Upper lobe of right lung (tissue), 1 donor: ENCODE measurements at regions not wholly inside any gene's neighbourhood (a gene's known extent, or its start where the extent isn't known, plus 50 kb on each side); places are given as distances from the start of the nearest gene placed in this dataset.
"Not testable (repeated sequence)": the region's sequence is repeated elsewhere in the genome, so short reads cannot be mapped to it uniquely, and the experiment has no call there.

Source experiments
- ATAC-seq: fragments of 200-7000 bp; cut with Tn5 transposase; one replicate; pipeline ENCODE4 v1.9.1; 2020; ENCODE audit warnings: mild to moderate bottlenecking, moderate library complexity
- DNase-seq: peaks from one replicate; pipeline ENCODE4 v3.0.0-alpha.2; 2020
- H3K27ac ChIP-seq: fragments of 200-600 bp; one replicate; pipeline ENCODE4 v1.8.0; 2022
- H3K27me3 ChIP-seq: fragments of 200-600 bp; one replicate; pipeline ENCODE4 v1.8.0; 2022; ENCODE audit warnings: mild to moderate bottlenecking
- H3K36me3 ChIP-seq: fragments of 200-600 bp; one replicate; pipeline ENCODE4 v1.8.0; 2022
- H3K4me1 ChIP-seq: fragments of 200-600 bp; one replicate; pipeline ENCODE4 v1.8.0; 2022
- H3K4me3 ChIP-seq: fragments of 200-600 bp; one replicate; pipeline ENCODE4 v1.8.0; 2022; ENCODE audit warnings: mild to moderate bottlenecking
- H3K9me3 ChIP-seq: fragments of 200-600 bp; one replicate; pipeline ENCODE4 v1.8.0; 2022
- CTCF ChIP-seq: fragments of 200-600 bp; IDR thresholded peaks from one replicate; pipeline ENCODE4 v1.8.0; 2022; ENCODE audit warnings: antibody characterized with exemption
- intact Hi-C: fragments of 100-400 bp; cut with DNase I; formaldehyde crosslinking; loops from one replicate; pipeline ENCODE4 v1.11.0; 2022
- donor health status: DM: no; HTN: yes; CAD: no; lungs with severe emphysema.

- H3K36me3 ChIP-seq, result no peaks in the 10 kb centered on the region
- no peak overlapping the region for H3K4me3 ChIP-seq
- no peak for ATAC-seq
- no peak for DNase-seq
- intact Hi-C loops, result no loop called here
- H3K9me3 ChIP-seq, result no peaks in the 10 kb centered on the region
- TF ChIP-seq CTCF, result no peak
- H3K4me1 ChIP-seq, result no peaks in the 10 kb centered on the region
- no peak overlapping the region for H3K27ac ChIP-seq
- H3K27me3 ChIP-seq, result no peaks in the 10 kb centered on the region
Measured at GRCh38 chr6:68200929-68201328, 434.2 kb upstream of the ADGRB3 start.

- DNase-seq (no peak), ATAC-seq (no peak)
- Histone ChIP-seq H3K36me3 (no peaks in the 10 kb centered on the region), H3K4me3 (no peak overlapping the region), H3K27ac (no peak overlapping the region), H3K27me3 (no peaks in the 10 kb centered on the region), H3K9me3 (no peaks in the 10 kb centered on the region), H3K4me1 (no peaks in the 10 kb centered on the region)
- no peak for TF ChIP-seq CTCF
- intact Hi-C loops, result no loop called here
Measured at GRCh38 chr6:68197356-68197755, 437.7 kb upstream of the ADGRB3 start.

GRCh38 chr6:68196645-68197044 lies 438.4 kb upstream of the ADGRB3 start:
- intact Hi-C loops, result no loop called here
- no peaks in the 10 kb centered on the region for H3K36me3 ChIP-seq
- no peak for DNase-seq
- ATAC-seq, result no peak
- H3K4me1 ChIP-seq, result no peaks in the 10 kb centered on the region
- no peaks in the 10 kb centered on the region for H3K27me3 ChIP-seq
- TF ChIP-seq CTCF, result no peak
- no peak overlapping the region for H3K4me3 ChIP-seq
- no peak overlapping the region for H3K27ac ChIP-seq
- no peaks in the 10 kb centered on the region for H3K9me3 ChIP-seq

GRCh38 chr6:68195753-68196152 lies 439.3 kb upstream of the ADGRB3 start:
- H3K9me3 ChIP-seq, H3K36me3 ChIP-seq, intact Hi-C loops, H3K27ac ChIP-seq, H3K4me3 ChIP-seq, H3K27me3 ChIP-seq, DNase-seq, ATAC-seq, H3K4me1 ChIP-seq: not testable (repeated sequence)

- DNase-seq, result no peak
- no peak for ATAC-seq
- Histone ChIP-seq H3K27ac (no peak overlapping the region), H3K9me3 (no peaks in the 10 kb centered on the region), H3K4me3 (no peak overlapping the region), H3K36me3 (no peaks in the 10 kb centered on the region), H3K27me3 (no peaks in the 10 kb centered on the region), H3K4me1 (no peaks in the 10 kb centered on the region)
- no peak for TF ChIP-seq CTCF
- intact Hi-C loops, result no loop called here
Measured at GRCh38 chr6:68194846-68195478, 440.1 kb upstream of the ADGRB3 start.

- TF ChIP-seq CTCF, result no peak
- intact Hi-C loops, result no loop called here
- H3K27ac ChIP-seq, result no peak overlapping the region
- no peaks in the 10 kb centered on the region for H3K4me1 ChIP-seq
- H3K9me3 ChIP-seq, result no peaks in the 10 kb centered on the region
- H3K36me3 ChIP-seq, result no peaks in the 10 kb centered on the region
- H3K27me3 ChIP-seq, result no peaks in the 10 kb centered on the region
- DNase-seq (no peak), ATAC-seq (no peak)
- no peak overlapping the region for H3K4me3 ChIP-seq
Measured at GRCh38 chr6:68192988-68193387, 442.1 kb upstream of the ADGRB3 start.
